Adipocyte (in vitro differentiated cells): ENCODE measurements at regions not wholly inside any gene's neighbourhood (a gene's known extent, or its start where the extent isn't known, plus 50 kb on each side); places are given as distances from the start of the nearest gene placed in this dataset.

Experiments
- DNase-seq: peaks from one replicate; pipeline ENCODE4 v3.0.0-alpha.2; 2015; ENCODE audit warnings: low read depth
- H3K27me3 ChIP-seq: replicated peaks from 2 replicates; pipeline ENCODE4 v1.7.0; 2013; ENCODE audit warnings: mild to moderate bottlenecking, low read length, moderate library complexity; ENCODE audit not compliant: control insufficient read depth, insufficient read depth
- H3K36me3 ChIP-seq: 2 replicates; pipeline ENCODE4 v1.7.0; 2013; ENCODE audit warnings: low read length, mild to moderate bottlenecking, moderate library complexity; ENCODE audit not compliant: control insufficient read depth, insufficient read depth, severe bottlenecking
- H3K4me1 ChIP-seq: 2 replicates; pipeline ENCODE4 v1.7.0; 2013; ENCODE audit warnings: mild to moderate bottlenecking, low read length, moderate library complexity; ENCODE audit not compliant: control insufficient read depth, insufficient read depth
- H3K4me3 ChIP-seq: 2 replicates; pipeline ENCODE4 v1.7.0; 2013; ENCODE audit warnings: mild to moderate bottlenecking, low read length, moderate library complexity
- H3K9ac ChIP-seq: 2 replicates; pipeline ENCODE4 v1.7.0; 2013; ENCODE audit warnings: mild to moderate bottlenecking, low read length, moderate library complexity
- H3K9me3 ChIP-seq: 2 replicates; pipeline ENCODE4 v1.7.0; 2013; ENCODE audit warnings: mild to moderate bottlenecking, low read length, moderate library complexity; ENCODE audit not compliant: control insufficient read depth

GRCh38 chr2:147325990-147326389 is 518.8 kb upstream of the ACVR2A start:
- no peak overlapping the region for H3K9ac ChIP-seq
- H3K4me3 ChIP-seq = no peak overlapping the region
- peaks cover 5% of the 10 kb centered on the region for H3K4me1 ChIP-seq
- no peaks in the 10 kb centered on the region for H3K36me3 ChIP-seq
- DNase-seq = no peak
- H3K9me3 ChIP-seq = peaks cover 4% of the 10 kb centered on the region
- no peaks in the 10 kb centered on the region for H3K27me3 ChIP-seq

GRCh38 chr2:147320146-147320545 is 524.7 kb upstream of the ACVR2A start:
- Histone ChIP-seq H3K9me3 (peaks cover 37% of the 10 kb centered on the region), H3K4me1 (peaks cover 7% of the 10 kb centered on the region), H3K4me3 (no peak overlapping the region), H3K36me3 (no peaks in the 10 kb centered on the region), H3K9ac (no peak overlapping the region), H3K27me3 (no peaks in the 10 kb centered on the region)
- no peak for DNase-seq

- peaks cover 10% of the 10 kb centered on the region for H3K4me1 ChIP-seq
Observed at GRCh38 chr2:147311058-147311430, 533.8 kb upstream of the ACVR2A start.

GRCh38 chr2:147310335-147311057 is 534.3 kb upstream of the ACVR2A start:
- Histone ChIP-seq H3K4me1 (peaks cover 5% of the 10 kb centered on the region), H3K27me3 (no peaks in the 10 kb centered on the region), H3K36me3 (no peaks in the 10 kb centered on the region), H3K9ac (no peak overlapping the region), H3K9me3 (peaks cover 5% of the 10 kb centered on the region), H3K4me3 (no peak overlapping the region)
- DNase-seq = no peak

More at GRCh38 chr2:147311058-147311430, 533.8 kb upstream of the ACVR2A start:
- Histone ChIP-seq H3K9ac (no peak overlapping the region), H3K9me3 (peaks cover 5% of the 10 kb centered on the region), H3K4me3 (no peak overlapping the region), H3K36me3 (no peaks in the 10 kb centered on the region), H3K27me3 (no peaks in the 10 kb centered on the region)
- no peak for DNase-seq

GRCh38 chr2:147297820-147298219 is 547.0 kb upstream of the ACVR2A start:
- Histone ChIP-seq H3K36me3 (no peaks in the 10 kb centered on the region), H3K9ac (no peak overlapping the region), H3K9me3 (no peaks in the 10 kb centered on the region), H3K4me3 (no peak overlapping the region), H3K4me1 (no peaks in the 10 kb centered on the region), H3K27me3 (no peaks in the 10 kb centered on the region)
- no peak for DNase-seq

- no peaks in the 10 kb centered on the region for H3K4me1 ChIP-seq
- H3K9me3 ChIP-seq = no peaks in the 10 kb centered on the region
- no peaks in the 10 kb centered on the region for H3K27me3 ChIP-seq
- no peak overlapping the region for H3K9ac ChIP-seq
- DNase-seq = no peak
- no peaks in the 10 kb centered on the region for H3K36me3 ChIP-seq
- no peak overlapping the region for H3K4me3 ChIP-seq
Observed at GRCh38 chr2:147294825-147295392, 549.9 kb upstream of the ACVR2A start.

GRCh38 chr2:147293991-147294824 is 550.6 kb upstream of the ACVR2A start:
- no peak overlapping the region for H3K4me3 ChIP-seq
- H3K27me3 ChIP-seq = no peaks in the 10 kb centered on the region
- H3K36me3 ChIP-seq = no peaks in the 10 kb centered on the region
- DNase-seq = no peak
- no peak overlapping the region for H3K9ac ChIP-seq
- no peaks in the 10 kb centered on the region for H3K4me1 ChIP-seq
- no peaks in the 10 kb centered on the region for H3K9me3 ChIP-seq

- H3K9ac ChIP-seq = no peak overlapping the region
- DNase-seq = no peak
- H3K36me3 ChIP-seq = no peaks in the 10 kb centered on the region
Observed at GRCh38 chr2:147288131-147288530, 556.7 kb upstream of the ACVR2A start.

GRCh38 chr2:147275943-147276342 is 568.9 kb upstream of the ACVR2A start:
- H3K4me1 ChIP-seq = peaks cover 4% of the 10 kb centered on the region
- no peak overlapping the region for H3K9ac ChIP-seq
- H3K36me3 ChIP-seq = no peaks in the 10 kb centered on the region
- H3K9me3 ChIP-seq = no peaks in the 10 kb centered on the region
- H3K4me3 ChIP-seq = no peak overlapping the region
- H3K27me3 ChIP-seq = no peaks in the 10 kb centered on the region
- no peak for DNase-seq

More at GRCh38 chr2:147288131-147288530, 556.7 kb upstream of the ACVR2A start:
- no peaks in the 10 kb centered on the region for H3K9me3 ChIP-seq
- H3K4me3 ChIP-seq = no peak overlapping the region
- no peaks in the 10 kb centered on the region for H3K27me3 ChIP-seq
- no peaks in the 10 kb centered on the region for H3K4me1 ChIP-seq

GRCh38 chr2:147273628-147274027 is 571.2 kb upstream of the ACVR2A start:
- H3K9ac ChIP-seq = no peak overlapping the region
- no peak for DNase-seq
- H3K36me3 ChIP-seq = no peaks in the 10 kb centered on the region
- peaks cover 4% of the 10 kb centered on the region for H3K4me1 ChIP-seq
- no peak overlapping the region for H3K4me3 ChIP-seq
- H3K27me3 ChIP-seq = no peaks in the 10 kb centered on the region
- H3K9me3 ChIP-seq = peaks cover 11% of the 10 kb centered on the region

- DNase-seq = no peak
- Histone ChIP-seq H3K4me1 (peaks cover 1% of the 10 kb centered on the region), H3K36me3 (no peaks in the 10 kb centered on the region), H3K27me3 (no peaks in the 10 kb centered on the region), H3K9ac (no peak overlapping the region), H3K9me3 (peaks cover 11% of the 10 kb centered on the region), H3K4me3 (no peak overlapping the region)
Observed at GRCh38 chr2:147273106-147273505, 571.7 kb upstream of the ACVR2A start.
